Middle frontal gyrus (tissue), 1 donor: ENCODE measurements at regions not wholly inside any gene's neighbourhood (a gene's known extent, or its start where the extent isn't known, plus 50 kb on each side); places are given as distances from the start of the nearest gene placed in this dataset.

ENCODE experiments used
- DNase-seq: peaks from one replicate; pipeline ENCODE4 v3.0.0-alpha.2; 2015; ENCODE audit warnings: low spot score; ENCODE audit errors: extremely low spot score

DNA sequence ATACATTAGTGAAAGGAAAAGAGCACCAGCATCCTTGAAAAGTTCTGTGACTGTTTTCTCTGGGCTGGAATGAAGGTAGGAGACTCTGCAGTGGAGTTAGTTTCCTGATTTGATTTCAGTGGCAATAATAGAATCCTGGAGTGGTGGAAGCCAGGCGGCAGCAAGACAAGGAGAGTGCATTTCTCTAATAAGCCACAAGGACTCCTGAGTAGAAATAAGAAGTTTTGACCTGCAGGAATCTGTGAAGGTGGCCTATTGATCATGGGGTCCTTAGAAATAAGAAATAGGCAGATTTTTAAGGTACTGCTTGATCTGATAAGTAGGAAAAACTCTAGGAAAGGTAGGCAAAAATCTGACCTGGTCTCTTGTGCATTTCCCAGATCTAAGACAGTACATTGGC lies 68.4 kb upstream of the ELOVL5 start:
- DNase-seq = no peak

GRCh38 chr6:53413326-53413725 lies 64.6 kb upstream of the ELOVL5 start:
- no peak for DNase-seq

- DNase-seq = no peak
These were observed 64.0 kb upstream of the ELOVL5 start for GRCh38 chr6:53412751-53413150.

- no peak for DNase-seq
These were observed 63.4 kb upstream of the ELOVL5 start for GRCh38 chr6:53412021-53412715.

DNA sequence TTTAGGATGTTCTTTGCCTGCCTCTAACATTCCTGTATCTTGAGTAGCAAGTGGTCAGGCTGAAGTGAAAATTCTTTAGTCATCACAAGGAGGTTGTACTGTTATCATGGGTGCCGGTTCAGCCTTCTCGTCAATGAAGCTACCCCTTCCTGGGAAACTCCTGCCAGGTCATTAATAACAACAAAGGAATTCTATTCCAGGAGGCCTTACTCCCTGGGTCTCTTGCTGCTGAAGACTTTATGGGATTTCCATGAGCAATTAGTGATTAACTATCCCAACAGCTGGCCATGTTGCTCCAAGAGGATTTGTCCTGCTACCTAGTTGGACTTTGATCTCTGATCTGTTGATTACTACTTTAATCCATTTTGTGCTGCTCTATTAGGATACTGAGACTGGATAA lies 62.7 kb upstream of the ELOVL5 start:
- no peak for DNase-seq

DNA sequence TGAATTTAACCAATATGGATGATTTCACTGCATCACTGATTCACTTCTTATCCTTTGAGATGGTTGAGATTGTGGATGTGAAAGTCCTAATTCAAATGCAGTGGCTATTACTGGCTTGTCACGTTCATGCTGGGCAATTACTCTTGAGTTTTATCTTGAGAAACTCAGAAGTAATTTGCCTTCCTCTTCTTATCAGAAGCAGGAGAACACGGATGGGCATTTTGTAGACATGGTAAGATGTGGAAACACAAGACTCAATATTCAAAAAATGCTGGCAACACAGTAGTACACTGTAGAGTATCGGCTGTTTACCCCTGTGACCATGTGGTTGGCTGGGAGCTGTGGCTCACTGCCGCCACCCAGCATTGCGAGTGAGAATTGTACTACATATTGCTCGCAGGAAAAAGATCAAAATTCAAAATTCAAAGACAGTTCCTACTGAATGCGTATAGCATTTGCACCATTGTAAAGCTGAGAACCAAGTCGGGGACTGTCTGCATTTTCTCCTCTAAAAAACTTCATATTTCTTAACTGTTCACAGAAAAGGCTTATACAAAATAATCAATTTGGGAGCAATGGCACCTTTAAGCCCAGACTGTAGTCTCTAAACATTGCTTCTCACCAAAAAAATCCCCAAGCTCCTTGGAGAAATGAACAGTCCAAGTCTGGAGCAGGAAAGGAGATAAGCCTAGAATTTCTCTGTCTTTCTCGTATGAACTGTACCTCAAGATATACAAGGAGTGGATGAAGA lies 61.9 kb upstream of the ELOVL5 start:
- DNase-seq = no peak

- no peak for DNase-seq
These were observed 60.1 kb upstream of the ELOVL5 start for GRCh38 chr6:53408826-53409225.

- no peak for DNase-seq
These were observed 50.2 kb upstream of the ELOVL5 start for GRCh38 chr6:53399027-53399344.

DNA sequence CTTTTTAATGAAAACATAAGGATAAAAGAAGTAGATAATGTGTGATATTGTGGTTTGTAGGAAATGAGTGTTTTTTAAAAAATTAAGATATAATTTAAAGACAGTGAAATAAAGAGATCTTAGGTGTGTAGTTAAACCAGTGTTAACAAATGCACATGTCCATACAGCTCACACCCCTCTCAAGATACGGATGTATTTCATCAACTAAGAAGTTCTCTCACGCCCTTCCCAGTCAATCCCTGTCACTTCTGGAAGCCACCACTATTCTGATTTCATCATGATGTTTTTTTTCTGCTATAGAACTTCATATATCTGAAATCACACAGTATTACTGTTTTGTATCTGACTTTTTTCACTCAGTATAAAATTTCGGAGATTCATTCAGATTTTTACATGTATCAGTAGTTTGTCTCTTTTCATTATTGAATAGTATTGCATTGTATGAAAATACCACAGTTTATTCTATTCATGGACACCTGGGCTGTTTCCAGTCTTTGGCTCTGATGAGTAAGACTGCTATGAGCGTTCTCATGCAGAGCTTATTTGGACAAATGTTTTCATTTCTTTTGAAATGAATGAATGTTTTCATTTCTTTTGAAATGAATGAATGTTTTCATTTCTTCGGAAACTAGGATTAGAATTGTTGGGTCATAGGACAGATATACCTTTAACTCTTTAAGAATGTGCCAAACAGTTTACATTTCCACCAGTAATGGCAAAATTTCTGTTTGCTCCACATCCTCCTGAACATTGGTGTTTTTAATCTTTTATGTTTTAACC lies 49.7 kb upstream of the ELOVL5 start:
- no peak for DNase-seq
